ENCODE measurements at regions not wholly inside any gene's neighbourhood (a gene's known extent, or its start where the extent isn't known, plus 50 kb on each side); places are given as distances from the start of the nearest gene placed in this dataset.
A peak's percentile ranks its signal among the peaks of the same experiment; 100 is the strongest.

- Mint-ChIP-seq H3K4me1 (no peaks in the 10 kb centered on the region; the same call in 2 of the 3 replicates), H3K36me3 (ENCODE audit: low read depth) (peaks cover 8% of the 10 kb centered on the region; the same call in 2 of the 3 replicates), H3K4me3 (no peak overlapping the region), H3K9me3 (peaks cover 14% of the 10 kb centered on the region), H3K27me3 (ENCODE audit: insufficient read depth, low read depth, poor library complexity) (no peaks in the 10 kb centered on the region), H3K27ac (no peak overlapping the region)
- Histone ChIP-seq H3K9me2 (ENCODE audit: insufficient read depth) (no peaks in the 10 kb centered on the region), H3K36me3 (ENCODE audit: insufficient read depth) (no peaks in the 10 kb centered on the region), H3K79me2 (replicated peaks; ENCODE audit: insufficient read depth) (no peaks in the 10 kb centered on the region), H3F3A (replicated peaks; ENCODE audit: low read depth) (no peaks in the 10 kb centered on the region), H2AFZ (no peak overlapping the region), H3K27ac (ENCODE audit: low read depth) (no peak overlapping the region), H3K4me2 (no peak overlapping the region), H3K4me1 (ENCODE audit: insufficient read depth) (no peaks in the 10 kb centered on the region), H4K20me1 (replicated peaks; ENCODE audit: insufficient read depth) (no peaks in the 10 kb centered on the region), H3K27me3 (ENCODE audit: insufficient read depth) (no peaks in the 10 kb centered on the region), H3K4me3 (no peak overlapping the region)
- DNase-seq (ENCODE audit: low spot score) (no peak), ATAC-seq (no peak)
- TF ChIP-seq CREB1 (CRISPR knock-in tag; IDR thresholded peaks at IDR 0.05; ENCODE audit: low read depth) (no peak), ZNF331 (CRISPR knock-in tag; IDR thresholded peaks at IDR 0.05; ENCODE audit: low read depth) (no peak), EZH2 (IDR thresholded peaks at IDR 0.05; ENCODE audit: low read depth, unreplicated experiment) (no peak), POLR2AphosphoS5 (IDR thresholded peaks at IDR 0.05; ENCODE audit: low read depth) (no peak)
Measured at GRCh38 chr5:27328480-27328879, 290.1 kb upstream of the CDH9 start.

GRCh38 chr5:27325513-27325912, 287.1 kb upstream of the CDH9 start:
- H3K4me2 ChIP-seq = no peak overlapping the region
- ATAC-seq (no peak), DNase-seq (ENCODE audit: low spot score) (no peak)
- H3K9me3 Mint-ChIP-seq = peaks cover 4% of the 10 kb centered on the region; the same call in 2 of the 3 replicates
- H3K4me1 ChIP-seq (ENCODE audit: insufficient read depth) = no peaks in the 10 kb centered on the region
- H3K27me3 Mint-ChIP-seq (ENCODE audit: insufficient read depth, low read depth, poor library complexity) = no peaks in the 10 kb centered on the region
- peaks cover 8% of the 10 kb centered on the region; the same call in 2 of the 3 replicates for H3K36me3 Mint-ChIP-seq (ENCODE audit: low read depth)
- no peaks in the 10 kb centered on the region for H3K36me3 ChIP-seq (ENCODE audit: insufficient read depth)
- H3K4me3 ChIP-seq = no peak overlapping the region
- no peaks in the 10 kb centered on the region for H3K79me2 ChIP-seq (replicated peaks; ENCODE audit: insufficient read depth)
- H3K9me2 ChIP-seq (ENCODE audit: insufficient read depth) = no peaks in the 10 kb centered on the region
- no peak overlapping the region for H3K4me3 Mint-ChIP-seq
- peak overlapping the region; percentile 35; the same call in 1 of the 2 replicates for H2AFZ ChIP-seq
- no peak overlapping the region for H3K27ac Mint-ChIP-seq
- no peaks in the 10 kb centered on the region for H3F3A ChIP-seq (replicated peaks; ENCODE audit: low read depth)
- no peak for TF ChIP-seq NANOG (IDR thresholded peaks at IDR 0.05; ENCODE audit: borderline replicate concordance)
- TF ChIP-seq EZH2phosphoT487 (IDR thresholded peaks at IDR 0.05; ENCODE audit: unreplicated experiment) = no peak
- TF ChIP-seq CREB1 (CRISPR knock-in tag; IDR thresholded peaks at IDR 0.05; ENCODE audit: low read depth) = no peak
- TF ChIP-seq ETS1 (IDR thresholded peaks at IDR 0.05) = no peak
- TF ChIP-seq, protein P1, sequence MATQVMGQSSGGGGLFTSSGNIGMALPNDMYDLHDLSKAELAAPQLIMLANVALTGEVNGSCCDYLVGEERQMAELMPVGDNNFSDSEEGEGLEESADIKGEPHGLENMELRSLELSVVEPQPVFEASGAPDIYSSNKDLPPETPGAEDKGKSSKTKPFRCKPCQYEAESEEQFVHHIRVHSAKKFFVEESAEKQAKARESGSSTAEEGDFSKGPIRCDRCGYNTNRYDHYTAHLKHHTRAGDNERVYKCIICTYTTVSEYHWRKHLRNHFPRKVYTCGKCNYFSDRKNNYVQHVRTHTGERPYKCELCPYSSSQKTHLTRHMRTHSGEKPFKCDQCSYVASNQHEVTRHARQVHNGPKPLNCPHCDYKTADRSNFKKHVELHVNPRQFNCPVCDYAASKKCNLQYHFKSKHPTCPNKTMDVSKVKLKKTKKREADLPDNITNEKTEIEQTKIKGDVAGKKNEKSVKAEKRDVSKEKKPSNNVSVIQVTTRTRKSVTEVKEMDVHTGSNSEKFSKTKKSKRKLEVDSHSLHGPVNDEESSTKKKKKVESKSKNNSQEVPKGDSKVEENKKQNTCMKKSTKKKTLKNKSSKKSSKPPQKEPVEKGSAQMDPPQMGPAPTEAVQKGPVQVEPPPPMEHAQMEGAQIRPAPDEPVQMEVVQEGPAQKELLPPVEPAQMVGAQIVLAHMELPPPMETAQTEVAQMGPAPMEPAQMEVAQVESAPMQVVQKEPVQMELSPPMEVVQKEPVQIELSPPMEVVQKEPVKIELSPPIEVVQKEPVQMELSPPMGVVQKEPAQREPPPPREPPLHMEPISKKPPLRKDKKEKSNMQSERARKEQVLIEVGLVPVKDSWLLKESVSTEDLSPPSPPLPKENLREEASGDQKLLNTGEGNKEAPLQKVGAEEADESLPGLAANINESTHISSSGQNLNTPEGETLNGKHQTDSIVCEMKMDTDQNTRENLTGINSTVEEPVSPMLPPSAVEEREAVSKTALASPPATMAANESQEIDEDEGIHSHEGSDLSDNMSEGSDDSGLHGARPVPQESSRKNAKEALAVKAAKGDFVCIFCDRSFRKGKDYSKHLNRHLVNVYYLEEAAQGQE (IDR thresholded peaks at IDR 0.05; ENCODE audit: unreplicated experiment) = no peak
- TF ChIP-seq JUNB (IDR thresholded peaks at IDR 0.05; ENCODE audit: unreplicated experiment) = no peak
- no peak for TF ChIP-seq STAT1 (IDR thresholded peaks at IDR 0.05; ENCODE audit: unreplicated experiment)
- no peak for TF ChIP-seq ZNF114 (CRISPR knock-in tag; IDR thresholded peaks at IDR 0.05)
- TF ChIP-seq EZH2 (IDR thresholded peaks at IDR 0.05; ENCODE audit: low read depth, unreplicated experiment) = no peak
- no peak for TF ChIP-seq ZNF331 (CRISPR knock-in tag; IDR thresholded peaks at IDR 0.05; ENCODE audit: low read depth)
- TF ChIP-seq, protein P2, sequence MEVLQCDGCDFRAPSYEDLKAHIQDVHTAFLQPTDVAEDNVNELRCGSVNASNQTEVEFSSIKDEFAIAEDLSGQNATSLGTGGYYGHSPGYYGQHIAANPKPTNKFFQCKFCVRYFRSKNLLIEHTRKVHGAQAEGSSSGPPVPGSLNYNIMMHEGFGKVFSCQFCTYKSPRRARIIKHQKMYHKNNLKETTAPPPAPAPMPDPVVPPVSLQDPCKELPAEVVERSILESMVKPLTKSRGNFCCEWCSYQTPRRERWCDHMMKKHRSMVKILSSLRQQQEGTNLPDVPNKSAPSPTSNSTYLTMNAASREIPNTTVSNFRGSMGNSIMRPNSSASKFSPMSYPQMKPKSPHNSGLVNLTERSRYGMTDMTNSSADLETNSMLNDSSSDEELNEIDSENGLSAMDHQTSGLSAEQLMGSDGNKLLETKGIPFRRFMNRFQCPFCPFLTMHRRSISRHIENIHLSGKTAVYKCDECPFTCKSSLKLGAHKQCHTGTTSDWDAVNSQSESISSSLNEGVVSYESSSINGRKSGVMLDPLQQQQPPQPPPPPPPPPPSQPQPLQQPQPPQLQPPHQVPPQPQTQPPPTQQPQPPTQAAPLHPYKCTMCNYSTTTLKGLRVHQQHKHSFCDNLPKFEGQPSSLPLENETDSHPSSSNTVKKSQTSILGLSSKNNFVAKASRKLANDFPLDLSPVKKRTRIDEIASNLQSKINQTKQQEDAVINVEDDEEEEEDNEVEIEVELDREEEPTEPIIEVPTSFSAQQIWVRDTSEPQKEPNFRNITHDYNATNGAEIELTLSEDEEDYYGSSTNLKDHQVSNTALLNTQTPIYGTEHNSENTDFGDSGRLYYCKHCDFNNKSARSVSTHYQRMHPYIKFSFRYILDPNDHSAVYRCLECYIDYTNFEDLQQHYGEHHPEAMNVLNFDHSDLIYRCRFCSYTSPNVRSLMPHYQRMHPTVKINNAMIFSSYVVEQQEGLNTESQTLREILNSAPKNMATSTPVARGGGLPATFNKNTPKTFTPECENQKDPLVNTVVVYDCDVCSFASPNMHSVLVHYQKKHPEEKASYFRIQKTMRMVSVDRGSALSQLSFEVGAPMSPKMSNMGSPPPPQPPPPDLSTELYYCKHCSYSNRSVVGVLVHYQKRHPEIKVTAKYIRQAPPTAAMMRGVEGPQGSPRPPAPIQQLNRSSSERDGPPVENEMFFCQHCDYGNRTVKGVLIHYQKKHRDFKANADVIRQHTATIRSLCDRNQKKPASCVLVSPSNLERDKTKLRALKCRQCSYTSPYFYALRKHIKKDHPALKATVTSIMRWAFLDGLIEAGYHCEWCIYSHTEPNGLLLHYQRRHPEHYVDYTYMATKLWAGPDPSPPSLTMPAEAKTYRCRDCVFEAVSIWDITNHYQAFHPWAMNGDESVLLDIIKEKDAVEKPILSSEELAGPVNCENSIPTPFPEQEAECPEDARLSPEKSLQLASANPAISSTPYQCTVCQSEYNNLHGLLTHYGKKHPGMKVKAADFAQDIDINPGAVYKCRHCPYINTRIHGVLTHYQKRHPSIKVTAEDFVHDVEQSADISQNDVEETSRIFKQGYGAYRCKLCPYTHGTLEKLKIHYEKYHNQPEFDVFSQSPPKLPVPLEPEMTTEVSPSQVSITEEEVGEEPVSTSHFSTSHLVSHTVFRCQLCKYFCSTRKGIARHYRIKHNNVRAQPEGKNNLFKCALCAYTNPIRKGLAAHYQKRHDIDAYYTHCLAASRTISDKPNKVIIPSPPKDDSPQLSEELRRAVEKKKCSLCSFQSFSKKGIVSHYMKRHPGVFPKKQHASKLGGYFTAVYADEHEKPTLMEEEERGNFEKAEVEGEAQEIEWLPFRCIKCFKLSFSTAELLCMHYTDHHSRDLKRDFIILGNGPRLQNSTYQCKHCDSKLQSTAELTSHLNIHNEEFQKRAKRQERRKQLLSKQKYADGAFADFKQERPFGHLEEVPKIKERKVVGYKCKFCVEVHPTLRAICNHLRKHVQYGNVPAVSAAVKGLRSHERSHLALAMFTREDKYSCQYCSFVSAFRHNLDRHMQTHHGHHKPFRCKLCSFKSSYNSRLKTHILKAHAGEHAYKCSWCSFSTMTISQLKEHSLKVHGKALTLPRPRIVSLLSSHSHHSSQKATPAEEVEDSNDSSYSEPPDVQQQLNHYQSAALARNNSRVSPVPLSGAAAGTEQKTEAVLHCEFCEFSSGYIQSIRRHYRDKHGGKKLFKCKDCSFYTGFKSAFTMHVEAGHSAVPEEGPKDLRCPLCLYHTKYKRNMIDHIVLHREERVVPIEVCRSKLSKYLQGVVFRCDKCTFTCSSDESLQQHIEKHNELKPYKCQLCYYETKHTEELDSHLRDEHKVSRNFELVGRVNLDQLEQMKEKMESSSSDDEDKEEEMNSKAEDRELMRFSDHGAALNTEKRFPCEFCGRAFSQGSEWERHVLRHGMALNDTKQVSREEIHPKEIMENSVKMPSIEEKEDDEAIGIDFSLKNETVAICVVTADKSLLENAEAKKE (CRISPR knock-in tag; IDR thresholded peaks at IDR 0.05) = no peak
- no peak for TF ChIP-seq POLR2AphosphoS5 (IDR thresholded peaks at IDR 0.05; ENCODE audit: low read depth)
- H3K27me3 ChIP-seq (ENCODE audit: insufficient read depth) = no peaks in the 10 kb centered on the region
- no peaks in the 10 kb centered on the region; the same call in 2 of the 3 replicates for H3K4me1 Mint-ChIP-seq
- no peaks in the 10 kb centered on the region for H4K20me1 ChIP-seq (replicated peaks; ENCODE audit: insufficient read depth)
- H3K27ac ChIP-seq (ENCODE audit: low read depth) = no peak overlapping the region

All from GM23338 (cell line).